ENCODE measurements at regions not wholly inside any gene's neighbourhood (a gene's known extent, or its start where the extent isn't known, plus 50 kb on each side); places are given as distances from the start of the nearest gene placed in this dataset.

DNA sequence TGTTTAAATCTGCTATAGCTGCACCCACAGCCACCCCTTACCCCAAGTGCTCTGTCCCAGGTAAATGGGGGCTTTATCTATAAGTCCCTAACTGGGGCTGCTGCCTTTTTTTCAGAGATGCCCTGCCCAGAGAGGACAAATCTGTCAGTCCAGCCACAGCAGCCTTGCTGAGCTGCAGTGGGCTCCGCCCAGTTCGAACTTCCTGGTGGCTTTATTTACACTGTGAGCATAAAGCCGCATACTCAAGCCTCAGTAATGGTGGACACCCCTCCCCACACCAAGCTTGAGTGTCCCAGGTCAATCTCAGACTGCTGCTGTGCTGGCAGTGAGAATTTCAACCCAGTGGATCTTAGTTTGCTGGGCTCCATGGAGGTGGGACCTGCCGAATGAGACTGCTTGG, 505.2 kb downstream of the CBLN4 start:
- no peak for TF ChIP-seq ZNF274 (IDR thresholded peaks at IDR 0.05; ENCODE audit: low read depth, low read length)
- TF ChIP-seq YY1 (IDR thresholded peaks at IDR 0.05; ENCODE audit: insufficient read depth, insufficient read length), result no peak
- TF ChIP-seq SUZ12 (IDR thresholded peaks at IDR 0.05; ENCODE audit: extremely low read depth, insufficient read depth, insufficient read length), result no peak
